GM18520 (cell line): ENCODE measurements at regions not wholly inside any gene's neighbourhood (a gene's known extent, or its start where the extent isn't known, plus 50 kb on each side); places are given as distances from the start of the nearest gene placed in this dataset.

ENCODE experiments used
- ATAC-seq: cut with Tn5 transposase; IDR thresholded peaks from one replicate; pipeline ENCODE4 v1.9.1; 2021; ENCODE audit not compliant: unreplicated experiment

DNA sequence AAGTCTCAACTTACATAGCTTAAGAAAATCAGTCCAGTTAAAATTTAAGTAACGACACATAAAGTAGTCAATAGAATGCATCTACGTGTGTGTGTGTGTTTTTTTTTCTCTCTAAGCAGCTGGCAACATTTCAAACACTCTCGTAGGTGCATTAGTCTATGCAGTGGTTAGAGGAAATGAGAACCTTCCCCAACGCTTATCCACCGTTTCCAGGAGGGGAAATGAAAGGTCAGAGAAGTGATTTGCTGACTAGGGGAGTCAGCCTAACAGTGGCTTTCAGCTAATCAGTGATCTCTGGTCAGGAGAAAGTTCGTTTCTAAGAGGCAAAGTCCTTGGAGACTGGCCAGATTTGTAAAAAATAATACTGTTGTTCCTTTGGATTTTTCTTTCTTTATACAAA lies 806.6 kb downstream of the C6orf118 start:
- no peak for ATAC-seq

- ATAC-seq: no peak
Measured at GRCh38 chr6:164495882-164496495, 813.4 kb downstream of the C6orf118 start.

DNA sequence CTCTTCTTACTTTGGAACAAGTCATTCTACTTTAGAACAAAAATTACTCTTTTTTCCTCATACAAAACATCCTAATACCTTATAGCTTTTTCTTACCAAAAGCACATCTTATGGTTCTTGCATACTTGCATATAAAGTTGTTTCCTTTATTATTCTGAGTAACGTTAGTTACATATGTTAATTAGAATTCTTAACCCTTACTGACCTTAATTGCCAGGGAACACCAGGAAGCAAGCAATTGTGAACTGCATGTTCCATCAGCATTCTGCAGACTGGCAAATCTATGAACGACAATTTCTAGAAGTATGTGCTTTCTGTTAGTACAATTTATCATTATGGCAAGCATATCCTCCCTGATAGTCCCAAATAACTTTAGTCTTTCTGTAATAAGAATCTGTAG lies 831.0 kb downstream of the C6orf118 start:
- no peak for ATAC-seq

- no peak for ATAC-seq
Measured at GRCh38 chr6:164477790-164478189, 831.6 kb downstream of the C6orf118 start.

DNA sequence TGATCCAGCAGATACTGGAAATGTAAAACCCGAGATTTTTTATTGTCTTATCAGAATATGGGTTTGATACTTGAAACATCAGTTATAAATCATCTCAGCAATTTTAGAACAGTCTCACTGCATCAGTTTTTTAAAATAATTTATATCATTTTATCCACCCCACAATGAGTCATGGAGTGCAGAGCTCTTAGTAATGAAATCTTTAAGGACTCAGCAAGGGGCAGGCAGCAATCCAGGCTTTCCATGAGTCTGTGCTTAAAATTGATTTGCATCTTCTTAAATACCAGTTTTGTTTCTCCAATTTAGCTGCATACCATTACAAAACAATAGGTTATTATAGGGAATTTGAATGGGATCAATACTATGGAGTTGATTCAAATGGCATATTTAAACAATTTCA lies 832.3 kb downstream of the C6orf118 start:
- ATAC-seq: no peak

DNA sequence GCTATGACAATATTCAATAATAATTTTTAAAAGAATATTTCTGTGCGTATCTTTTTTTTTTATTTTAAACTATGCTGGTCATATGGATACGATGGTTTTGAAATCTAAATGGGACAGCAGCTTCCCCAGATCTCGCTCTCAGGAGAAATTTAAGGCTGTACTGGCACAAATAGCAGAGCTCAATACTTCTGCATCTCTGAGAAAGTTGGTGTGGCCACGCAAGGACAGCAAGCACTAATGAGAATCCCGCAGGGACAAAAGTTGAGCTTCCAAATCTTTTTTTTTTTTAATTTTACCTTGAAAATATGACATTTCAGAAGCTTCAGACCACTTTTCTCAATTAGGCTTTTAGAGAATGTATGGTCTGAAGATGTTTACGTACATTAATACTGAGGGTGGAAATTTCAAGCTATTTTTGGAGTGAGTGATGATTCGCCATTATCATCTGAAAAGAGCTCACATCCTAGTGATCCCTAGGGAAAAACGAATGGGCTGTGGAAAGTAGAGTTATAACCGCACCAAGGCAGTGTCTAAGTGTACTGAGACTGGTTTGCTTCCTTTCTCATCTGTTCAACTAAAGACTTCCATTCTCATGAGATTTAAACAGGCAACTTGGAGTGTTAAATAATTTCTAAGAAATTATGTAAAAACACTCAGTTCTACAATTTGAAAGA lies 840.0 kb downstream of the C6orf118 start:
- ATAC-seq: no peak

DNA sequence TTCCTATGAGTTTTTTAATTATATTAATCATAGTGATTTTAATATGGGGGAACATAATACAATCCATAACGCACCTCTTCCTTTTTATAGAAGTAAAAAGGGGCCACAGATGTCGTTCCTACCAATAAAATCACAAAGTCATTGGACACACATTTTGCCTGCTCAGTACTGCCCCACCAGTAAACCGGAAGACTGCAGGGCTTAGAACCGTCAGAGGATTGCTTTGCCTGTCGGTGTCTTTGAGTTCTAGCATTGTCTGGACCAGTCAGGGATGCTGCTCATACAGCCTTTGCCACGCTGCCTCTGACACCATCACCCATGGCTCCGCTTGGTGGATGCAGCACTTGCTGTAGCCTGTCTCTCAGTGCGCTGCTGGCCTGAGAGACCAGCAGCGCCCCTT lies 853.6 kb downstream of the C6orf118 start:
- no peak for ATAC-seq

GRCh38 chr6:164453835-164454234 lies 855.6 kb downstream of the C6orf118 start:
- ATAC-seq: no peak

DNA sequence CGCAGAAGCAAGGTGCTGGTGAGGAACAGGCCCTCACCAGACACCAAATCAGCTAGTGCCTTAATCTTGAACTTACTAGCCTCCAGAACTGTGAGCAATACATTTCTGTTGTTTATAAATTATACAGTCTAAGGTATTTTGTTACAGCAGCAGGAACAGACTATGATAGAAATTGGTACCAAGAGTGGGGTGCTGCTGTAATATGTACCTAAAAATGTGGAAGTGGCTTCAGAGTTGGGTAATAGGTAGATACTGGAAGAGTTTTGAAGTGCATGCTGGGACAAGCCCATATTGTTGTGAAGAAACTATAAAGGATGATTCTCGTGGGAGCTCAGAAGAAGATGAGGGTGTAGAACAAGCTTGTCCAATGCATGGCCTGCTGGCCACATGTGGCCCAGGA lies 866.8 kb downstream of the C6orf118 start:
- no peak for ATAC-seq

- ATAC-seq: no peak
Measured at GRCh38 chr6:164439331-164439730, 870.1 kb downstream of the C6orf118 start.

DNA sequence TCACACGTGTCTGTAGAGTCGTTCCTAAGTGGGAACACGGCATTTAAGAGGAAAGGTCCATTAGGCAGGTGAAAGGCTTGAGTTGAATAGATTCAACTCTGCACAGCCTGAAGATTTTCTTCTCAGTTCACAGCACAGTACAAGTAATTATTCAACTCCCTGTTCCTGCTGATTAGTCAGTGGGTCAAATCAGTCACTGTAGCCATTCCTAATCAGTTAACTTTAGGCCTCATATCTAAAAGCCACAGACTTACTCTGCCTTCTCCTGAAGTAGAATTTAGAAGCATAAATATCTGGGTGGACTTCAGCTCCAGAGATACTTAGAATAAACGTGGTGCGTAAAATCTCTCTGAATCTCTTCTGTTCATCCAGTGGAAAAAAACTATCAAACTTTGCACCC lies 872.4 kb downstream of the C6orf118 start:
- no peak for ATAC-seq

- ATAC-seq: no peak
Measured at GRCh38 chr6:164427728-164428402, 881.5 kb downstream of the C6orf118 start.

- no peak for ATAC-seq
Measured at GRCh38 chr6:164424489-164424888, 884.9 kb downstream of the C6orf118 start.

DNA sequence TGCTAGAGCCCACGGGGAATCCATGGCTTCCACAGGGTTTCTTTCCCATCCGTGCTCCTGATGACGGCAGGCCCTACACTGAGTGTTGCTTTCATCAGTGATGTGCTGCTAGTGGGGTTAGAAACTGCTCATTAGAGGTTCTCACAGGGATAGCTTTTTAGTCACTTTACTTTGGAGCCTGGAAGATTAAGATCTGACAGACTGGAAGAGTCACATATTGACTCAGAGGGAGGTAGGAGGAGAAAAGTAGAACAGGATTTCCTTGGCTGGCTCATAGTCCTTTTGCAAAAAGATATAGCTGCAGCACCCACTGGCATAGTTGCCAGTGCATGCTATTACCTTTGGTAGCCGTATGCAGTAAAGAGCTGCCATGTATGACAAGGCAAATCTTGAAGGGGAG lies 890.3 kb downstream of the C6orf118 start:
- no peak for ATAC-seq

GRCh38 chr6:164418262-164418588 lies 891.2 kb downstream of the C6orf118 start:
- ATAC-seq: no peak

GRCh38 chr6:164417537-164418261 lies 891.7 kb downstream of the C6orf118 start:
- no peak for ATAC-seq

- ATAC-seq: no peak
Measured at GRCh38 chr6:164415832-164416563, 893.4 kb downstream of the C6orf118 start.

- no peak for ATAC-seq
Measured at GRCh38 chr6:164414695-164415094, 894.7 kb downstream of the C6orf118 start.

DNA sequence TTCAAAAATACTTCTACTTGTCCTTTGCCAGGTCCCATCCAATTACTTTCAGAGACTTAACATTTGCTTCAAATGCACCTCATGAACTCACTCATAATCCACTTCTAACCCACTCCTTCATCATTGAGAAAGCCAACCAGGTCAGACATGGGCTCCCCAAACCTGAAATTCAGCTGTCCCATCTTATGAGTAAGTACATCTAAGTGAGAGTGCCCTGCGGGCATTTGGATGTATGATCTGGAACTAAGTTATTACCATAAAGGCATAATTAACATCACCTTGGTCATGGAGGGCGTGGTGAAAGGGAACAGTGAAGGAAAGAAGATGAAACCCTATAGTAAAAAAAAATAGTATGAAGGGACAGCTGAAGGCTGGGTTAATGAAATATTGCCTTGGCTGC lies 896.8 kb downstream of the C6orf118 start:
- ATAC-seq: no peak

DNA sequence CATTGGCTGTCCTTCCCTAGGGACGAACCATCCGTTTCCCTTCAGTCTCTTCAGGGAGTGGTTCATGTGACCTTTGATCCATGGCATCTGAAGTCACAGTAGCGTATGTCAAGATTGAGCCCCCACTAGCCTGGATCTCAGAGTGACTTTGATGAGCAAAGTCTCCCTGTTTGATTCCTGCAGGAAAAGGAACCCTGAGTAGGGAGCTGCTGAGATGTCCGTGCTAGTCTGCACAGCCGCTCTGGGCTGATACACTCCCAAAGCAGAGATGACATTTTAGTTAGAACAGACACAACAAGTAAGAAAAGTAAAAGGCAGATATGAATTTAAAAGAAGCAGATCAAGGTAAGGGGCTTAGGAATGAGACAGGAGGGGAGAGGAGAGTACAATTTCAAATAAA lies 899.4 kb downstream of the C6orf118 start:
- no peak for ATAC-seq

DNA sequence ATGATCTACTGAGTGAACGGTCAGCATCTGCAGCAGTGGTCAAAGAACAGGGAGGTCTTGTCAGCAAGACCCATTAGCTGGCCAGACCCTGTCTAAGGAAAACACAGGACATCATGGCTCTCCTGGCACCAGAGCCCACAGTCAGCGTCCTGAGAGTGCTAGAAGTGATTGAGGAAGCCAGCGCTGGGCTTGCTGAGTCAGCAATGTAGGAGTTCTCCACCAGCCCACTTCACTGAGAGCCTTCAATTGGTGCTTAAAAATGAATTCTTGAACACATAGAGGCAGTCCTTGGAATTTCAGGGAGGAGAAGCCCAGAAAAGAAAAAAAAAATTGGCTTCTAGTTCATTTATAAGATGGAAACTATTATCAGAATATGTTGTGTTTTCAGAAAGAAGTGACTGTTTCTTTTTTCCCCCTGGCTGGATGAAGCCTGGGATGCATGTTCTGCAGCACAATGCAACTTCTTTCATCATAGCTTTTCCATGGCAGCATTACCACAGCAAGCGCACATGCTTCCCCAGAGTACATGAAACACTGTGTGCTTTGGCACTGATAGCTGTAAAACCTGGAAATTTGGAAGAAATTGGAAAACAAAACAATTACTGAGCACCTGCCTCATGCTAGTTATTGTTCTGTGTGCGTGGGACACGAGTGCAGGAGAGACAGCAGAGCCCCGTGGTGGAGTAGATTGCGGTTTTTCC lies 899.9 kb downstream of the C6orf118 start:
- no peak for ATAC-seq
